ENCODE measurements at regions not wholly inside any gene's neighbourhood (a gene's known extent, or its start where the extent isn't known, plus 50 kb on each side); places are given as distances from the start of the nearest gene placed in this dataset.

DNA sequence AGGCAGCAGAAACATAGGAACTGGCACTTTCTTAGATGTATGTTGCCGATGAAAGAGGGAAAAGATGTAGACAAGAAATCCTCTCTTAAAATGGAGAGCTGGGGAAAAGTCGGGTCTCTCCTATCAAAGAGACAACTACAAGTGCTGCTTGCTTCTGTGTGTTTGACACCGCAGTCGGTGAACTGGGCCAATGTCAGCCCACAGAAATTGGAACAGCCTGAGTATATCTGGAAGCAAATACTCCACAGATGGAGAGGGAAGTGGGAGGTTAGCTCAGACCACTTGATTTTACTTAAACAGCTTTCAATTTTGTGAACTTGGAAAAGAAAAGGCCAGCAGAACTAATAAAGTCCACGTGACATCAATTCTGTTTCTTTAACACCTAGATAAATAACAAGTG lies 230.9 kb upstream of the FAT1 start:
- intact Hi-C loops (cut with DNase I): no loop called here
- ATAC-seq: no peak
- Histone ChIP-seq H3K9me3 (no peaks in the 10 kb centered on the region), H3K36me3 (no peaks in the 10 kb centered on the region), H3K4me1 (peaks cover 0 to 11% (median 5%) of the 10 kb centered on the region in 4 donors), H3K27me3 (no peaks in the 10 kb centered on the region), H3K27ac (no peak overlapping the region), H3K4me3 (no peak overlapping the region)
- WGBS (ENCODE audit: insufficient coverage, low coverage, low lambda C conversion rate, missing lambda C conversion rate): 77% methylated on average over 5 of the region's 5 CpGs
- DNase-seq: no peak
- no peak for TF ChIP-seq POLR2A (IDR thresholded peaks at IDR 0.05)
- TF ChIP-seq, protein P1, sequence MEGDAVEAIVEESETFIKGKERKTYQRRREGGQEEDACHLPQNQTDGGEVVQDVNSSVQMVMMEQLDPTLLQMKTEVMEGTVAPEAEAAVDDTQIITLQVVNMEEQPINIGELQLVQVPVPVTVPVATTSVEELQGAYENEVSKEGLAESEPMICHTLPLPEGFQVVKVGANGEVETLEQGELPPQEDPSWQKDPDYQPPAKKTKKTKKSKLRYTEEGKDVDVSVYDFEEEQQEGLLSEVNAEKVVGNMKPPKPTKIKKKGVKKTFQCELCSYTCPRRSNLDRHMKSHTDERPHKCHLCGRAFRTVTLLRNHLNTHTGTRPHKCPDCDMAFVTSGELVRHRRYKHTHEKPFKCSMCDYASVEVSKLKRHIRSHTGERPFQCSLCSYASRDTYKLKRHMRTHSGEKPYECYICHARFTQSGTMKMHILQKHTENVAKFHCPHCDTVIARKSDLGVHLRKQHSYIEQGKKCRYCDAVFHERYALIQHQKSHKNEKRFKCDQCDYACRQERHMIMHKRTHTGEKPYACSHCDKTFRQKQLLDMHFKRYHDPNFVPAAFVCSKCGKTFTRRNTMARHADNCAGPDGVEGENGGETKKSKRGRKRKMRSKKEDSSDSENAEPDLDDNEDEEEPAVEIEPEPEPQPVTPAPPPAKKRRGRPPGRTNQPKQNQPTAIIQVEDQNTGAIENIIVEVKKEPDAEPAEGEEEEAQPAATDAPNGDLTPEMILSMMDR (IDR thresholded peaks at IDR 0.05): no peak

DNA sequence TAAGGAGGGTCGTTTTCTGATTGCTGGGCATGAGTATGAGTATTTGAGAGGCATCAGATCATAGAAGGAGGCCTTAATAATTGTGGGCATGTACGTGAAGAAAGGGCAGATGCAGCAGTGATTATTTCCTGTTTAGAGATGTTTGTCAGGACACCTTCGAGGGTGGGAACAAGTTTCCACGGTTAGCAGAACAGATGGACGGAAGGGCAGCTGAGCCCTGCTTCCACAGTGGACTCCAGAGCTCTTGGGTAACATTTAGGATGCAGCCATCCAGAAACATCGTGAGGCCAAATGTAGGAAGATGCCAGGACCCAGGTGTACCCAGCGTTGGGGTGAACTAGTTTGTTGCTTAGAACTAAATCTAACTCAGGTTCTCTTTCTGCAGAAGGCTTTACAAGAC lies 231.3 kb upstream of the FAT1 start:
- 57% methylated on average over 5 of the region's 7 CpGs for WGBS (ENCODE audit: insufficient coverage, low coverage, low lambda C conversion rate, missing lambda C conversion rate)
- H3K27me3 ChIP-seq: no peaks in the 10 kb centered on the region
- no peaks in the 10 kb centered on the region for H3K9me3 ChIP-seq
- intact Hi-C loops (cut with DNase I): no loop called here
- no peak overlapping the region for H3K27ac ChIP-seq
- TF ChIP-seq, protein P1 (IDR thresholded peaks at IDR 0.05): no peak
- TF ChIP-seq POLR2A (IDR thresholded peaks at IDR 0.05): no peak
- peaks cover 0 to 11% (median 5%) of the 10 kb centered on the region in 4 donors for H3K4me1 ChIP-seq
- DNase-seq: no peak
- no peak for ATAC-seq
- H3K36me3 ChIP-seq: no peaks in the 10 kb centered on the region
- no peak overlapping the region for H3K4me3 ChIP-seq

DNA sequence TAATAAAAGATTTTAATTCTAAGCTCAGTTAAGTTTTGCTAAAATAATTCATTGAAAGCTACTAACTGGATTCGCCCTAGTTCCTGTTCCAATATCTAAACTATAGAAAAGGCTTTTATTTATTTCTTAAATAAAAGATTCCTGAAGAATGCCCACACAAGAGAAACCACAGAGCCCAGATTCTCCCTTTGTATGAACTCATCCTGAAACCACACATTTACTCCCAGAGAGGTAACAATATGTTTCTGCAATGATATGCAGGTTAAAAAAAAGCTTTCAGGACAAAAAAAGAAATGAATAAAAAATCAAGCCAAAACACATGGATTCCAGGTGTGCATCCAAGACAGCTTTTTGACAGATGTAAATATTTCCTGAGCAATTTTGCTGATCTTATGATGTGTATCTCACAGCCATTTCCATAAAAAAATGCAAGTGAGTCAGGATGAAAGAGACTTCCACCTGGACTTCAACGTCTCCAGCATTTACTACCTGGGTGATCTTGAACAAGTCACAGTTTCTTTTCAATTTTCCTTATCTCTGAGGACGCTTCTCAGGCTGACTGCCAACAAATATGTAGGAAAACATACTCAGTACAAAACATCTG lies 234.4 kb upstream of the FAT1 start:
- WGBS (ENCODE audit: insufficient coverage, low coverage, low lambda C conversion rate, missing lambda C conversion rate): 55% methylated on average over 3 of the region's 3 CpGs
- Histone ChIP-seq H3K9me3 (no peaks in the 10 kb centered on the region), H3K27ac (no peak overlapping the region), H3K36me3 (no peaks in the 10 kb centered on the region), H3K4me1 (peaks cover 0 to 2% (median under 1%) of the 10 kb centered on the region in 4 donors), H3K4me3 (no peak overlapping the region), H3K27me3 (no peaks in the 10 kb centered on the region)
- DNase-seq: no peak
- TF ChIP-seq, protein P1 (IDR thresholded peaks at IDR 0.05): no peak
- no peak for TF ChIP-seq POLR2A (IDR thresholded peaks at IDR 0.05)
- intact Hi-C loops (cut with DNase I): no loop called here
- no peak for ATAC-seq

DNA sequence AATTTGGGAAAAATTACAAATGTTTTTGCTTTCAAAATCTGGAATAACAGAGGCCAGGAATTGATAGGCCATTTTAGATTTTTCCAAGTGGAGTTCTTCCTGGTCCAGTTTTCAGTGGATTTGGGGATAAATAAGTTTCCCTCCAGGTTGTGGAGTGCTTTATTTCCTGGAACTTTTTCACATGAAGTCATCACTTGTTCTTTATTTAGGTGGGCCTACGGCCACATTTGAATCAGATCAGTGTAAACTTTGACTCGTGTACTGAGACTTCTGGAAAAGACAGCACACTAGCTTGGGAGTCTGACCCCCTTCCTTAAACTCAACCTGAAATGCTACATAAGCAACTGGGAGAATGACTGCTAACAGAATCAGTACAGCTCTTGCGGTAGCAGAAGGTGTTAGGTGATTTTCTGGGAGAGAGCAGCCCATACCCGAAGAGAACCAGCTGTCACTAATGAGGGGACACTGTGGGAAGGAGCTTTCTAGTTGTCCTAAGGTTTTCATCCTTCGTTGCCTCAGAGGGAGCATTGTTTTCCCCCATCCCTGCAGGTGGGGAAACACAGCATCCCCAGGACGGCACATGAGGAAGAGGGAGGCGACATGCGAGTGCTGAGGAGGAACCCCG lies 235.2 kb upstream of the FAT1 start:
- ATAC-seq: no peak

More for the DNA sequence above, 235.2 kb upstream of the FAT1 start:
- WGBS (ENCODE audit: insufficient coverage, low coverage, low lambda C conversion rate, missing lambda C conversion rate): 60% methylated on average over 6 of the region's 9 CpGs
- no peaks in the 10 kb centered on the region for H3K36me3 ChIP-seq
- intact Hi-C loops (cut with DNase I): no loop called here
- TF ChIP-seq, protein P1 (IDR thresholded peaks at IDR 0.05): no peak
- TF ChIP-seq POLR2A (IDR thresholded peaks at IDR 0.05): no peak
- H3K4me1 ChIP-seq: no peaks in the 10 kb centered on the region
- no peaks in the 10 kb centered on the region for H3K9me3 ChIP-seq
- no peaks in the 10 kb centered on the region for H3K27me3 ChIP-seq
- H3K27ac ChIP-seq: no peak overlapping the region
- DNase-seq: no peak
- H3K4me3 ChIP-seq: no peak overlapping the region
